ENCODE measurements at regions not wholly inside any gene's neighbourhood (a gene's known extent, or its start where the extent isn't known, plus 50 kb on each side); places are given as distances from the start of the nearest gene placed in this dataset.

GRCh38 chr7:136030867-136031318 is 53.7 kb upstream of the MTPN start:
- no peaks in the 10 kb centered on the region for H3K27me3 ChIP-seq (ENCODE audit: insufficient read depth, low read length)
- H3K36me3 ChIP-seq (ENCODE audit: insufficient read depth, low read length) = no peaks in the 10 kb centered on the region
- CTCF ChIA-PET (ENCODE audit: partially characterized antibody) = no interaction called here
- POLR2A ChIA-PET (ENCODE audit: partially characterized antibody) = no interaction called here
- H3K4me3 ChIP-seq (ENCODE audit: low read length in 2 of 2) = no peak overlapping the region
- no peak overlapping the region for H3K27ac ChIP-seq (ENCODE audit: low read depth, low read length)
- no peaks in the 10 kb centered on the region for H3K9me3 Mint-ChIP-seq
- peak overlapping the region in 1 of 7 donors; percentile 8 for H3K27ac Mint-ChIP-seq
- DNase-seq = no peak
- no peaks in the 10 kb centered on the region for H3K4me1 ChIP-seq (ENCODE audit: insufficient read depth, low read length)
- intact Hi-C loops (cut with micrococcal nuclease) = no loop called here
- H3K36me3 Mint-ChIP-seq = peaks cover 13 to 45% of the 10 kb centered on the region in 2 donors
- H3K27me3 Mint-ChIP-seq = no peaks in the 10 kb centered on the region
- peaks cover 0 to 10% (median 5%) of the 10 kb centered on the region in 4 donors for H3K4me1 Mint-ChIP-seq
- H3K4me3 Mint-ChIP-seq = no peak overlapping the region
- no peaks in the 10 kb centered on the region for H3K9me3 ChIP-seq (ENCODE audit: control insufficient read depth in 1 of 2, low read length in 2 of 2)

DNA sequence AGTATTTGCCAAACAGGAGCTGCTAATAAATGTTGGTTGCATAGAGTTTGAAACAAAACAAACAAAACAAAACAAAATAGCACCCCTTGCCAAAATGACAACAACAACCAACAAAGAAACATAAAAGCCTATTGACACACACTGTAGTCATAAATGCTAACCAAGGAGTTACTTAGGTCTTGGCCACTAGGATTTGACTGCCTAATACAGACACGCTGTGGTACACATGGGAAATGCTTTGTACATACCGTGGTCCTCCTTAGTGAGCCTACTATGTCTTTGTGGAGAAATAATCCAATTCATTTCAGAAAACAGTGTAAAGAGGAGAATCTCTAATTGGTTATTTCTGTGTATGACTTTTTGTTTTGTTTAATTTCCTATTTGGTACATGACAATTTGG is 53.2 kb upstream of the MTPN start:
- Histone ChIP-seq H3K4me1 (ENCODE audit: insufficient read depth, low read length) (no peaks in the 10 kb centered on the region), H3K9me3 (ENCODE audit: control insufficient read depth in 1 of 2, low read length in 2 of 2) (no peaks in the 10 kb centered on the region), H3K36me3 (ENCODE audit: insufficient read depth, low read length) (no peaks in the 10 kb centered on the region), H3K4me3 (ENCODE audit: low read length in 2 of 2) (no peak overlapping the region), H3K27ac (ENCODE audit: low read depth, low read length) (no peak overlapping the region), H3K27me3 (ENCODE audit: insufficient read depth, low read length) (no peaks in the 10 kb centered on the region)
- Mint-ChIP-seq H3K27ac (no peak overlapping the region), H3K9me3 (no peaks in the 10 kb centered on the region), H3K36me3 (peaks cover 13 to 44% of the 10 kb centered on the region in 2 donors), H3K27me3 (no peaks in the 10 kb centered on the region), H3K4me1 (peaks cover 0 to 10% (median 5%) of the 10 kb centered on the region in 4 donors), H3K4me3 (no peak overlapping the region)
- CTCF ChIA-PET (ENCODE audit: partially characterized antibody) = no interaction called here
- POLR2A ChIA-PET (ENCODE audit: partially characterized antibody) = no interaction called here
- no peak for DNase-seq
- intact Hi-C loops (cut with micrococcal nuclease) = no loop called here

- ChIA-PET CTCF (ENCODE audit: partially characterized antibody) (interaction anchor here (1.1 kb wide), 1 partner anchor 12 kb away, joined by 4 read pairs; no protein-coding TSS in a partner anchor), POLR2A (ENCODE audit: partially characterized antibody) (no interaction called here)
- H3K4me3 ChIP-seq (ENCODE audit: low read length in 2 of 2) = no peak overlapping the region
- no peaks in the 10 kb centered on the region for H3K9me3 Mint-ChIP-seq
- no peak overlapping the region for H3K27ac ChIP-seq (ENCODE audit: low read depth, low read length)
- H3K4me1 ChIP-seq (ENCODE audit: insufficient read depth, low read length) = no peaks in the 10 kb centered on the region
- no peaks in the 10 kb centered on the region for H3K9me3 ChIP-seq (ENCODE audit: control insufficient read depth in 1 of 2, low read length in 2 of 2)
- H3K4me1 Mint-ChIP-seq = peaks cover 0 to 8% (median 5%) of the 10 kb centered on the region in 4 donors
- no peak overlapping the region for H3K4me3 Mint-ChIP-seq
- H3K27ac Mint-ChIP-seq = no peak overlapping the region
- no peaks in the 10 kb centered on the region for H3K36me3 ChIP-seq (ENCODE audit: insufficient read depth, low read length)
- H3K36me3 Mint-ChIP-seq = peaks cover 16 to 48% of the 10 kb centered on the region in 2 donors
- intact Hi-C loops (cut with micrococcal nuclease) = no loop called here
- H3K27me3 Mint-ChIP-seq = no peaks in the 10 kb centered on the region
- H3K27me3 ChIP-seq (ENCODE audit: insufficient read depth, low read length) = no peaks in the 10 kb centered on the region
- DNase-seq = no peak
Observed at GRCh38 chr7:136027160-136027559, 50.0 kb upstream of the MTPN start.

Measured in CD4-positive, alpha-beta memory T cell (primary cell).